IMR-90 (cell line): ENCODE measurements at regions not wholly inside any gene's neighbourhood (a gene's known extent, or its start where the extent isn't known, plus 50 kb on each side); places are given as distances from the start of the nearest gene placed in this dataset.

ENCODE experiments used
- ATAC-seq: fragments of 200-7000 bp; cut with Tn5 transposase; 2 replicates; pipeline ENCODE4 v1.9.1; 2020; ENCODE audit warnings: low read depth, mild to moderate bottlenecking, moderate library complexity
- BruUV-seq: library from RNA; stranded (reverse); fragments of 400-500 nt; replicated peaks from 2 replicates; lab custom pipeline; 2021; lab: Mats Ljungman, UMichigan
- CTCF ChIA-PET: fragments of 300-600 bp; formaldehyde crosslinking; extraction: SDS; loops from one replicate; lab custom pipeline; 2021; ENCODE audit warnings: antibody characterized with exemption; lab: Yijun Ruan, JAX
- POLR2A ChIA-PET: fragments of 300-600 bp; sonication (Branson Sonifier 250); formaldehyde crosslinking; loops from one replicate; lab custom pipeline; 2022; ENCODE audit warnings: antibody characterized with exemption; ENCODE audit not compliant: unreplicated experiment; lab: Charles Lee
- DNase-seq: peaks from one replicate; pipeline ENCODE4 v3.0.0; 2013
- H2AFZ ChIP-seq: replicated peaks from 2 replicates; pipeline ENCODE3; 2013; ENCODE audit warnings: low read length, mild to moderate bottlenecking; ENCODE audit not compliant: poor library complexity
- H2AK5ac ChIP-seq: 2 replicates; pipeline ENCODE4 v1.6.1; 2013; ENCODE audit warnings: low read depth, low read length, inconsistent platforms
- H2AK9ac ChIP-seq: replicated peaks from 2 replicates; pipeline ENCODE3; 2013; ENCODE audit warnings: mild to moderate bottlenecking, low read depth, low read length, moderate library complexity; ENCODE audit not compliant: poor library complexity
- H2BK120ac ChIP-seq: 2 replicates; pipeline ENCODE4 v1.6.1; 2013; ENCODE audit warnings: low read depth, low read length, inconsistent platforms
- H2BK15ac ChIP-seq: 3 replicates; pipeline ENCODE4 v1.6.1; 2013; ENCODE audit warnings: low read depth, low read length, inconsistent platforms
- H2BK20ac ChIP-seq: 2 replicates; pipeline ENCODE4 v1.6.1; 2013; ENCODE audit warnings: low read depth, mild to moderate bottlenecking, inconsistent platforms, low read length, moderate library complexity
- H2BK5ac ChIP-seq: 2 replicates; pipeline ENCODE4 v1.6.1; 2013; ENCODE audit warnings: mild to moderate bottlenecking, low read depth, low read length, inconsistent platforms; ENCODE audit not compliant: poor library complexity, severe bottlenecking
- H3K14ac ChIP-seq: replicated peaks from 2 replicates; pipeline ENCODE4 v1.6.1; 2013; ENCODE audit warnings: low read depth, low read length, inconsistent platforms
- H3K18ac ChIP-seq: 2 replicates; pipeline ENCODE4 v1.6.1; 2013; ENCODE audit warnings: low read depth, low read length, control low read depth
- H3K23ac ChIP-seq: 2 replicates; pipeline ENCODE4 v1.6.1; 2013; ENCODE audit warnings: low read depth, low read length, inconsistent platforms
- H3K27ac ChIP-seq: 2 replicates; pipeline ENCODE4 v1.5.1; 2013; ENCODE audit warnings: mild to moderate bottlenecking, control low read depth, low read length; ENCODE audit not compliant: insufficient read depth
- H3K27me3 ChIP-seq: 2 replicates; pipeline ENCODE4 v1.6.1; 2013; ENCODE audit warnings: low read length; ENCODE audit not compliant: control insufficient read depth, insufficient read depth
- H3K36me3 ChIP-seq: 2 replicates; pipeline ENCODE4 v1.6.1; 2013; ENCODE audit warnings: low read length, mixed read lengths; ENCODE audit not compliant: control insufficient read depth, insufficient read depth
- H3K4ac ChIP-seq: 2 replicates; pipeline ENCODE4 v1.6.1; 2013; ENCODE audit warnings: low read depth, low read length, inconsistent platforms
- H3K4me1 ChIP-seq: 2 replicates; pipeline ENCODE4 v1.6.1; 2013; ENCODE audit warnings: low read length, mixed read lengths; ENCODE audit not compliant: control insufficient read depth, insufficient read depth
- H3K4me2 ChIP-seq: 2 replicates; pipeline ENCODE4 v1.6.1; 2013; ENCODE audit warnings: low read depth, mild to moderate bottlenecking, control low read depth, low read length, moderate library complexity
- H3K4me3 ChIP-seq: 2 replicates; pipeline ENCODE4 v1.5.1; 2013; ENCODE audit warnings: low read depth, mild to moderate bottlenecking, control low read depth, low read length, moderate library complexity; ENCODE audit not compliant: insufficient read depth
- H3K56ac ChIP-seq: 2 replicates; pipeline ENCODE4 v1.6.1; 2013; ENCODE audit warnings: low read length, inconsistent platforms; ENCODE audit not compliant: insufficient read depth; ENCODE audit errors: extremely low read depth
- H3K79me1 ChIP-seq, 2 experiments: 2 replicates each; pipeline ENCODE4 v1.6.1; 2013; ENCODE audit warnings: low read length in 2 of 2, inconsistent platforms in 1 of 2, low read depth in 1 of 2
- H3K9ac ChIP-seq: 2 replicates; pipeline ENCODE4 v1.6.1; 2013; ENCODE audit warnings: low read depth, low read length, control low read depth
- H3K9me1 ChIP-seq: 2 replicates; pipeline ENCODE4 v1.6.1; 2013; ENCODE audit warnings: low read length, inconsistent platforms; ENCODE audit not compliant: insufficient read depth
- H3K9me3 ChIP-seq: 2 replicates; pipeline ENCODE4 v1.6.1; 2013; ENCODE audit warnings: low read length; ENCODE audit not compliant: control insufficient read depth, insufficient read depth
- H4K20me1 ChIP-seq: 2 replicates; pipeline ENCODE4 v1.6.1; 2013; ENCODE audit warnings: low read length, inconsistent platforms; ENCODE audit not compliant: insufficient read depth
- H4K5ac ChIP-seq: 2 replicates; pipeline ENCODE4 v1.6.1; 2013; ENCODE audit warnings: mild to moderate bottlenecking, low read depth, low read length, control low read depth
- H4K8ac ChIP-seq, 2 experiments: 2 replicates each; pipeline ENCODE4 v1.6.1; 2013; ENCODE audit warnings: low read depth in 2 of 2, low read length in 2 of 2, control low read depth in 1 of 2, inconsistent platforms in 1 of 2
- H4K91ac ChIP-seq: 2 replicates; pipeline ENCODE4 v1.6.1; 2013; ENCODE audit warnings: low read depth, low read length, inconsistent platforms; ENCODE audit not compliant: insufficient read depth
- BHLHE40 ChIP-seq: fragments of 150-350 bp; IDR thresholded peaks from 2 replicates; pipeline ENCODE4 v1.6.1; 2016; ENCODE audit warnings: mild to moderate bottlenecking, low read depth, low read length
- CEBPB ChIP-seq: IDR thresholded peaks from 2 replicates; pipeline ENCODE4 v1.6.1; 2012; ENCODE audit warnings: low read depth, low read length, improper control_type of control experiment
- CHD1 ChIP-seq: IDR thresholded peaks from 2 replicates; pipeline ENCODE4 v1.6.1; 2012; ENCODE audit warnings: low read depth, low read length, improper control_type of control experiment
- ELK1 ChIP-seq: fragments of 150-350 bp; IDR thresholded peaks from 2 replicates; pipeline ENCODE4 v1.6.1; 2016; ENCODE audit warnings: low read depth, mild to moderate bottlenecking, low read length, moderate library complexity, borderline replicate concordance
- FOS ChIP-seq: fragments of 150-350 bp; IDR thresholded peaks from 2 replicates; pipeline ENCODE4 v1.6.1; 2016; ENCODE audit warnings: low read depth, low read length
- MAFK ChIP-seq: IDR thresholded peaks from 2 replicates; pipeline ENCODE4 v1.6.1; 2012; ENCODE audit warnings: low read depth, low read length, improper control_type of control experiment
- RAD21 ChIP-seq: IDR thresholded peaks from 2 replicates; pipeline ENCODE4 v1.6.1; 2012; ENCODE audit warnings: low read length, improper control_type of control experiment
- RCOR1 ChIP-seq: IDR thresholded peaks from 2 replicates; pipeline ENCODE4 v1.6.1; 2012; ENCODE audit warnings: mild to moderate bottlenecking, low read length, improper control_type of control experiment; ENCODE audit not compliant: insufficient replicate concordance
- RFX5 ChIP-seq: IDR thresholded peaks from 2 replicates; pipeline ENCODE4 v1.8.0; 2012; ENCODE audit warnings: low read depth, mild to moderate bottlenecking, low read length, moderate library complexity
- SMC3 ChIP-seq: fragments of 150-350 bp; IDR thresholded peaks from 2 replicates; pipeline ENCODE4 v1.6.1; 2016; ENCODE audit warnings: low read depth, mild to moderate bottlenecking, antibody characterized with exemption, low read length, moderate library complexity
- WGBS, 2 experiments: methylation state at CpG; one replicate each; pipeline versions ENCODE4 v1.1.5 to v1.1.7; 2013; ENCODE audit warnings: missing lambda C conversion rate in 2 of 2; ENCODE audit not compliant: insufficient read length in 1 of 2; ENCODE audit errors: extremely low coverage in 2 of 2; 5-methylcytosine and 5-hydroxymethylcytosine counted together
- dilution Hi-C: fragments of 300-500 bp; cut with HindIII; formaldehyde crosslinking; loops from one replicate; pipeline ENCODE4 v1.14.3; 2018; ENCODE audit warnings: low sequenced_read_pairs; ENCODE audit not compliant: unreplicated experiment
- in situ Hi-C: fragments of 300-500 bp; cut with MboI; formaldehyde crosslinking; loops from 3 replicates; pipeline ENCODE4 v1.14.3; 2019; ENCODE audit warnings: low sequenced_read_pairs, inconsistent platforms, mixed read lengths
- intact Hi-C: fragments of 100-400 bp; cut with micrococcal nuclease; formaldehyde crosslinking; loops from 2 replicates; pipeline ENCODE4 v1.10.0; 2022
- TF ChIP-seq, protein P1 (sequence below): fragments of 150-350 bp; IDR thresholded peaks from 2 replicates; pipeline ENCODE4 v1.6.1; 2017; ENCODE audit warnings: mild to moderate bottlenecking, antibody characterized with exemption, low read length, low read depth
- TF ChIP-seq, protein P2 (sequence below): conservative IDR thresholded peaks from 2 replicates; pipeline ENCODE4 v1.5.1; 2012; ENCODE audit warnings: mild to moderate bottlenecking, low read depth, low read length, improper control_type of control experiment

GRCh38 chr3:177743173-177743890 is 546.0 kb upstream of the TBL1XR1 start:
- Histone ChIP-seq H3K9me1 (peaks cover 10% of the 10 kb centered on the region), H3K27me3 (no peaks in the 10 kb centered on the region), H3K4me3 (no peak overlapping the region), H3K23ac (no peak overlapping the region), H4K91ac (no peak overlapping the region), H3K14ac (no peak overlapping the region), H3K36me3 (no peaks in the 10 kb centered on the region), H3K9ac (no peak overlapping the region), H3K56ac (no peak overlapping the region), H3K4ac (no peak overlapping the region; the same call in 1 of the 2 replicates), H3K18ac (no peak overlapping the region), H4K8ac (no peak overlapping the region), H2AFZ (no peak overlapping the region), H2BK120ac (peak overlapping the region; percentile 30; the same call in 1 of the 2 replicates), H3K4me2 (no peak overlapping the region), H3K9me3 (no peaks in the 10 kb centered on the region), H2AK5ac (no peak overlapping the region), H2AK9ac (no peak overlapping the region), H3K27ac (no peak overlapping the region), H3K79me1 (no peaks in the 10 kb centered on the region), H4K5ac (no peak overlapping the region), H2BK15ac (no peak overlapping the region; the same call in 1 of the 3 replicates), H3K4me1 (peaks cover 15% of the 10 kb centered on the region), H2BK5ac (no peak overlapping the region), H2BK20ac (peak overlapping the region; percentile 52; the same call in 1 of the 2 replicates), H4K20me1 (no peaks in the 10 kb centered on the region)
- dilution Hi-C loops, result no loop called here
- ChIA-PET POLR2A (no interaction called here), CTCF (no interaction called here)
- DNase-seq (no peak), ATAC-seq (no peak)
- no peak for TF ChIP-seq RCOR1
- no peak for TF ChIP-seq SMC3
- no peak for TF ChIP-seq CHD1
- no peak for TF ChIP-seq RAD21
- TF ChIP-seq FOS, result no peak
- TF ChIP-seq MAFK, result no peak
- no peak for TF ChIP-seq CEBPB
- TF ChIP-seq, protein P1, sequence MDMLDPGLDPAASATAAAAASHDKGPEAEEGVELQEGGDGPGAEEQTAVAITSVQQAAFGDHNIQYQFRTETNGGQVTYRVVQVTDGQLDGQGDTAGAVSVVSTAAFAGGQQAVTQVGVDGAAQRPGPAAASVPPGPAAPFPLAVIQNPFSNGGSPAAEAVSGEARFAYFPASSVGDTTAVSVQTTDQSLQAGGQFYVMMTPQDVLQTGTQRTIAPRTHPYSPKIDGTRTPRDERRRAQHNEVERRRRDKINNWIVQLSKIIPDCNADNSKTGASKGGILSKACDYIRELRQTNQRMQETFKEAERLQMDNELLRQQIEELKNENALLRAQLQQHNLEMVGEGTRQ, result no peak
- no peak for TF ChIP-seq BHLHE40
- TF ChIP-seq, protein P2, sequence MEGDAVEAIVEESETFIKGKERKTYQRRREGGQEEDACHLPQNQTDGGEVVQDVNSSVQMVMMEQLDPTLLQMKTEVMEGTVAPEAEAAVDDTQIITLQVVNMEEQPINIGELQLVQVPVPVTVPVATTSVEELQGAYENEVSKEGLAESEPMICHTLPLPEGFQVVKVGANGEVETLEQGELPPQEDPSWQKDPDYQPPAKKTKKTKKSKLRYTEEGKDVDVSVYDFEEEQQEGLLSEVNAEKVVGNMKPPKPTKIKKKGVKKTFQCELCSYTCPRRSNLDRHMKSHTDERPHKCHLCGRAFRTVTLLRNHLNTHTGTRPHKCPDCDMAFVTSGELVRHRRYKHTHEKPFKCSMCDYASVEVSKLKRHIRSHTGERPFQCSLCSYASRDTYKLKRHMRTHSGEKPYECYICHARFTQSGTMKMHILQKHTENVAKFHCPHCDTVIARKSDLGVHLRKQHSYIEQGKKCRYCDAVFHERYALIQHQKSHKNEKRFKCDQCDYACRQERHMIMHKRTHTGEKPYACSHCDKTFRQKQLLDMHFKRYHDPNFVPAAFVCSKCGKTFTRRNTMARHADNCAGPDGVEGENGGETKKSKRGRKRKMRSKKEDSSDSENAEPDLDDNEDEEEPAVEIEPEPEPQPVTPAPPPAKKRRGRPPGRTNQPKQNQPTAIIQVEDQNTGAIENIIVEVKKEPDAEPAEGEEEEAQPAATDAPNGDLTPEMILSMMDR, result no peak
- no peak for TF ChIP-seq ELK1
- no peak for TF ChIP-seq RFX5
- BruUV-seq, result no TSS peak
- intact Hi-C loops, result no loop called here
- no CpG with 5 or more reads among the region's 3 CpGs for WGBS, 2 experiments
- in situ Hi-C loops, result no loop called here
